Upper lobe of right lung (tissue), 1 donor: ENCODE measurements at regions not wholly inside any gene's neighbourhood (a gene's known extent, or its start where the extent isn't known, plus 50 kb on each side); places are given as distances from the start of the nearest gene placed in this dataset.

Source experiments
- ATAC-seq: fragments of 200-7000 bp; cut with Tn5 transposase; one replicate; pipeline ENCODE4 v1.9.1; 2020; ENCODE audit warnings: mild to moderate bottlenecking, moderate library complexity
- DNase-seq: peaks from one replicate; pipeline ENCODE4 v3.0.0-alpha.2; 2020
- H3K27ac ChIP-seq: fragments of 200-600 bp; one replicate; pipeline ENCODE4 v1.8.0; 2022
- H3K27me3 ChIP-seq: fragments of 200-600 bp; one replicate; pipeline ENCODE4 v1.8.0; 2022; ENCODE audit warnings: mild to moderate bottlenecking
- H3K36me3 ChIP-seq: fragments of 200-600 bp; one replicate; pipeline ENCODE4 v1.8.0; 2022
- H3K4me1 ChIP-seq: fragments of 200-600 bp; one replicate; pipeline ENCODE4 v1.8.0; 2022
- H3K4me3 ChIP-seq: fragments of 200-600 bp; one replicate; pipeline ENCODE4 v1.8.0; 2022; ENCODE audit warnings: mild to moderate bottlenecking
- H3K9me3 ChIP-seq: fragments of 200-600 bp; one replicate; pipeline ENCODE4 v1.8.0; 2022
- intact Hi-C: fragments of 100-400 bp; cut with DNase I; formaldehyde crosslinking; loops from one replicate; pipeline ENCODE4 v1.11.0; 2022
- TF ChIP-seq, protein P1 (sequence below): fragments of 200-600 bp; IDR thresholded peaks from one replicate; pipeline ENCODE4 v1.8.0; 2022; ENCODE audit warnings: antibody characterized with exemption
- donor health status: DM: no; HTN: yes; CAD: no; lungs with severe emphysema.

DNA sequence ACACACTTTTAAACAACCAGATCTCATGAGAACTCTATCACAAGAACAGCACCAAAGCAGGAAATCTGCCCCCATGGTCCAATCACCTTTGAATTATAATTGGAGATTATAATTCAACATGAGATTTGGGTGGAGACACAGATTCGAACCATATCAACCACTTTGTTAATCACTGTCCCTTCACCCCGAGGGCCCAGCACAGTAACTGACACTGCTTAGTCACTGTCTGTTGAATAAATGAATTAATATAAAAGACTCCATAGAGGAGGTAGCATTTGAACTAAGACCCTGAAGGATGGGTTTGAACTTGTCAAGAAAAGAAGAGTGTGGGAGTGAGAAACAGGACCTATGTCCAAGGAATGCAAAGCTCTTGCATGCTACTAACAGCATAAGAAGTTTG is 276.4 kb downstream of the SHOX2 start:
- Histone ChIP-seq H3K27me3 (no peaks in the 10 kb centered on the region), H3K4me3 (no peak overlapping the region), H3K9me3 (peaks cover 9% of the 10 kb centered on the region), H3K27ac (no peak overlapping the region), H3K36me3 (no peaks in the 10 kb centered on the region), H3K4me1 (no peaks in the 10 kb centered on the region)
- DNase-seq (no peak), ATAC-seq (no peak)
- TF ChIP-seq, protein P1, sequence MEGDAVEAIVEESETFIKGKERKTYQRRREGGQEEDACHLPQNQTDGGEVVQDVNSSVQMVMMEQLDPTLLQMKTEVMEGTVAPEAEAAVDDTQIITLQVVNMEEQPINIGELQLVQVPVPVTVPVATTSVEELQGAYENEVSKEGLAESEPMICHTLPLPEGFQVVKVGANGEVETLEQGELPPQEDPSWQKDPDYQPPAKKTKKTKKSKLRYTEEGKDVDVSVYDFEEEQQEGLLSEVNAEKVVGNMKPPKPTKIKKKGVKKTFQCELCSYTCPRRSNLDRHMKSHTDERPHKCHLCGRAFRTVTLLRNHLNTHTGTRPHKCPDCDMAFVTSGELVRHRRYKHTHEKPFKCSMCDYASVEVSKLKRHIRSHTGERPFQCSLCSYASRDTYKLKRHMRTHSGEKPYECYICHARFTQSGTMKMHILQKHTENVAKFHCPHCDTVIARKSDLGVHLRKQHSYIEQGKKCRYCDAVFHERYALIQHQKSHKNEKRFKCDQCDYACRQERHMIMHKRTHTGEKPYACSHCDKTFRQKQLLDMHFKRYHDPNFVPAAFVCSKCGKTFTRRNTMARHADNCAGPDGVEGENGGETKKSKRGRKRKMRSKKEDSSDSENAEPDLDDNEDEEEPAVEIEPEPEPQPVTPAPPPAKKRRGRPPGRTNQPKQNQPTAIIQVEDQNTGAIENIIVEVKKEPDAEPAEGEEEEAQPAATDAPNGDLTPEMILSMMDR = no peak
- intact Hi-C loops = no loop called here

DNA sequence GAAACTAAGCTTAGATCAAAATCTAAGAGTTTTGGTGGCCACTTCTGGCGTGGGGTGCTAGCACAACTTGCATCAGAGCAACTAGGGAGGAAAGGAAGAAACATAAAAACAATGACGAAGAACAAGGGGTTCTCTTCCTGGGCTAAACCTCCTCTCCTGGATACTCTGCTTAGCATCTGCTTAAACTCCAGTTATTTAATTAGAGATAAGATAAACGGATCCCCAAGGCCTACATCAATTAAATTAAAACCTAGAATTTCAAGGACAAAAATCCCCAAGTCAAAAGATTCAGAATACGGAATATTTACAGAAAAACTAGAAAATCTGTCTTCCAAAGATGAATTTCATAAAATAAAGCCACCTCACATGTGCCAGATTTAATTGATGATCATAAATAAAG is 281.9 kb downstream of the SHOX2 start:
- Histone ChIP-seq H3K36me3 (no peaks in the 10 kb centered on the region), H3K4me1 (no peaks in the 10 kb centered on the region), H3K27me3 (no peaks in the 10 kb centered on the region), H3K27ac (no peak overlapping the region), H3K4me3 (no peak overlapping the region), H3K9me3 (peaks cover 9% of the 10 kb centered on the region)
- ATAC-seq = no peak
- no peak for DNase-seq
- intact Hi-C loops = no loop called here
- TF ChIP-seq, protein P1 = no peak

DNA sequence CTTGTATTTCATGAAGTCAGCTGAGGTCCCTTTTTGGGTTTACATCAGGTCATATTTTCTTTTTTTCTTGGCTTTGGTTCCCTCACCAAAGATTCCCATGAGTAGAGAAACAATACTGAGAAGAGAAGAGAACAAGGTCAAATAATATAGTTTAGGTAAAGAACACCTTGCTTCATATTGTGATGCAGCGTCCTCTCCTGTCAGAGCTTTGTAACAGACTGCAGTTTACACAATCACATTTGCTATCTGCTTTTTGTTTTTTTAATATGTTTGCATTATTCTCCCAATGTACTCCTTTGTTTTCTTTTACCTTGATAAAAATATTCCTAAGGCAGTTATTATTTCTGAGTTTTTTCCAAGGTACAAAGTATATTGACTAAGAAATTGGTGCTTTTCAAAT is 283.2 kb downstream of the SHOX2 start:
- Histone ChIP-seq H3K27me3 (no peaks in the 10 kb centered on the region), H3K36me3 (no peaks in the 10 kb centered on the region), H3K9me3 (no peaks in the 10 kb centered on the region), H3K4me1 (no peaks in the 10 kb centered on the region), H3K4me3 (no peak overlapping the region), H3K27ac (no peak overlapping the region)
- no peak for ATAC-seq
- DNase-seq = no peak
- TF ChIP-seq, protein P1 = no peak
- intact Hi-C loops = no loop called here

DNA sequence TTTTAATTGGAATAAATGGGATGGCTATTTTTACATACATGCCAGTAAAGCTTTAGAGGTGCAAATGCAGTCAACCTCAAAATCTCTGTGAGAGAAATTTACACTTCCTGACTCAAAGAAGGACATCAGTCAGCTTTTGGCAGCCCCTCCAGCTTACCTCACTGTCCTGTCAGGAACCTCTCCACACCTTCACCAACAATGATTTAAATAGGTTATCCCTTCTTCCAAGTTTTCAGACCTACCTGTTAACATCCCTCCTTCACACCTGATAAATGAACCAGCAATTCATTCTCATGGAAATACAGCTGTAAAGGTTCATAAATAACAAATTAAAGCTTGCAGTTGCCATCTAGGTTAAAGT is 286.1 kb downstream of the SHOX2 start:
- TF ChIP-seq, protein P1 = no peak
- DNase-seq (no peak), ATAC-seq (no peak)
- intact Hi-C loops = no loop called here
- Histone ChIP-seq H3K27me3 (no peaks in the 10 kb centered on the region), H3K9me3 (no peaks in the 10 kb centered on the region), H3K27ac (no peak overlapping the region), H3K36me3 (no peaks in the 10 kb centered on the region), H3K4me3 (no peak overlapping the region), H3K4me1 (no peaks in the 10 kb centered on the region)

DNA sequence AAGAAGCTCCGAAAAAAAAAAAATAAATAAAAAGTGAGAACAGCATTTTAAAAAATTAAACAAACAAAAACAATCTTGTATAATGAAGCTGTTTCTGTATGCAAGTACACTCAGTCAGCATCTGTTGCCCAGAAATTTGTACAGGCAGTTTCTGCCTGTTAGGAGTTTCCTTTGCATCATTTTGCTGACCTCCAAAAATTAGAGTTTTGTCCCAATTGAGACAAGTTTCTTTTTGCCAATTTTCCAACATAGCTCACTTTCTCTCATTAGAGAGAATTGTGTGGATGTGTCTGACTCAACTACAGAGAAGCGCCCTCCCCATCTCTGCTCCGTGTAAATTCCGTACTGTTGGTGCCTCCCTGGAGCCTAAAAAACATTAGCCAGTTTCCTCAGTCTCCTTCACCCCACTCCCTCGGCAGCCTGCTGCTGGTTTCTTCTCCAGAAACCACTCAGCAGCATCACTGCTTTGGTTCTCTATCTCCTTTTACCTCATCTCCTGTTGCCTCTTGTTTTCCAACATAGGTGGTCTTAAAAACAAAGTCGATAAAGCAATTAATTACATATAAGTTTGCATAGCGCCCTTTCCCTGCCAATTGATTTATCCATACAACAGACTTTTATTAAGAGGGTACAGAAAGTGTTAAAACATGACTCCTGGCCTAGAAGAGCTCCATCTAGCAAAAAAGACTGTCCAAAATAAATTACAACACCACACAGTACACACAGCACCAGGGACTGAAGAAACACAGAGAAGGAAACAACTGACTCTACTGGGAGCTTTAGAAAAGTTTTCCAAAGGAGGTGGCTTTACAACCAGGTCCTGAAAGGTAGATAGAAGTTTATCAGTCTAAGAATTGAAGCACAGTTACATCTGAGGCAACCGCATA is 286.7 kb downstream of the SHOX2 start:
- no peaks in the 10 kb centered on the region for H3K9me3 ChIP-seq
- H3K27ac ChIP-seq = no peak overlapping the region
- DNase-seq (no peak), ATAC-seq (no peak)
- intact Hi-C loops = no loop called here
- no peaks in the 10 kb centered on the region for H3K4me1 ChIP-seq
- H3K27me3 ChIP-seq = no peaks in the 10 kb centered on the region
- H3K36me3 ChIP-seq = no peaks in the 10 kb centered on the region
- TF ChIP-seq, protein P1 = no peak
- no peak overlapping the region for H3K4me3 ChIP-seq
